ENCODE measurements at regions not wholly inside any gene's neighbourhood (a gene's known extent, or its start where the extent isn't known, plus 50 kb on each side); places are given as distances from the start of the nearest gene placed in this dataset.

DNA sequence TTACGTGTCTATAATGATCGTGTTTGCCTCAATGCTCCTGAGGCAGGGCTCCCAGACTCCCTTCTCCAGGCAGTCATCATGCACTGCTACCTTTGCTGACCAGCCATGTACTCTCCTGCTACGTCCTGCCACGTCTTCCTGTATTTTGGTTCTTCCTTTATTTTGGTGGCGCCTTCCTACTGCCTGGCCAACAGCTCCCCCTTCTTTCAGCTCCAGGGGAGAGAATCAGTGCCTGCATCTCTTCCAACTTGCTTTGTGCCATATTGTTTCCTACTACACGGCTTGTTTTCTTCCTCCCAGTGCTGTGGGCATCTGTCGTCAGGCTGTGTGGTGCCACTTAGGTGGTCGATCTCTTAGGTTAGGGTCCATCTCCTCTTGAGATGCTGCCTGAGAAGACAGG lies 96.2 kb downstream of the FGF9 start:
- TF ChIP-seq POLR2AphosphoS5 (IDR thresholded peaks at IDR 0.05) (no peak), POLR2A (IDR thresholded peaks at IDR 0.05) (no peak), EP300 (IDR thresholded peaks at IDR 0.05) (no peak)
- TF ChIP-seq, protein P1, sequence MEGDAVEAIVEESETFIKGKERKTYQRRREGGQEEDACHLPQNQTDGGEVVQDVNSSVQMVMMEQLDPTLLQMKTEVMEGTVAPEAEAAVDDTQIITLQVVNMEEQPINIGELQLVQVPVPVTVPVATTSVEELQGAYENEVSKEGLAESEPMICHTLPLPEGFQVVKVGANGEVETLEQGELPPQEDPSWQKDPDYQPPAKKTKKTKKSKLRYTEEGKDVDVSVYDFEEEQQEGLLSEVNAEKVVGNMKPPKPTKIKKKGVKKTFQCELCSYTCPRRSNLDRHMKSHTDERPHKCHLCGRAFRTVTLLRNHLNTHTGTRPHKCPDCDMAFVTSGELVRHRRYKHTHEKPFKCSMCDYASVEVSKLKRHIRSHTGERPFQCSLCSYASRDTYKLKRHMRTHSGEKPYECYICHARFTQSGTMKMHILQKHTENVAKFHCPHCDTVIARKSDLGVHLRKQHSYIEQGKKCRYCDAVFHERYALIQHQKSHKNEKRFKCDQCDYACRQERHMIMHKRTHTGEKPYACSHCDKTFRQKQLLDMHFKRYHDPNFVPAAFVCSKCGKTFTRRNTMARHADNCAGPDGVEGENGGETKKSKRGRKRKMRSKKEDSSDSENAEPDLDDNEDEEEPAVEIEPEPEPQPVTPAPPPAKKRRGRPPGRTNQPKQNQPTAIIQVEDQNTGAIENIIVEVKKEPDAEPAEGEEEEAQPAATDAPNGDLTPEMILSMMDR (IDR thresholded peaks at IDR 0.05), result no peak

Measured in gastroesophageal sphincter (tissue), 3 donors.